GM12878 (cell line): ENCODE measurements at regions not wholly inside any gene's neighbourhood (a gene's known extent, or its start where the extent isn't known, plus 50 kb on each side); places are given as distances from the start of the nearest gene placed in this dataset.

Source experiments
- ATAC-seq: fragments of 200-7000 bp; cut with Tn5 transposase; 3 replicates; pipeline ENCODE4 v1.9.1; 2020; ENCODE audit warnings: mild to moderate bottlenecking, moderate library complexity
- BruUV-seq: library from RNA; stranded (reverse); fragments of 400-500 nt; replicated peaks from 2 replicates; lab custom pipeline; 2021; lab: Mats Ljungman, UMichigan
- CTCF ChIA-PET: fragments of 300-600 bp; sonication (Branson Sonifier 250); formaldehyde crosslinking; extraction: SDS; loops from one replicate; lab custom pipeline; 2021; ENCODE audit warnings: inconsistent platforms; lab: Yijun Ruan, JAX
- POLR2A ChIA-PET: fragments of 350-600 bp; formaldehyde crosslinking; extraction: SDS; loops from one replicate; lab custom pipeline; 2021; ENCODE audit warnings: inconsistent platforms; lab: Charles Lee
- RAD21 ChIA-PET: fragments of 300-600 bp; sonication (Branson Sonifier 250); formaldehyde crosslinking; loops from one replicate; lab custom pipeline; 2023; ENCODE audit warnings: antibody characterized with exemption; ENCODE audit not compliant: unreplicated experiment; lab: Charles Lee
- SMC1A ChIA-PET: fragments of 300-600 bp; sonication (Branson Sonifier 250); formaldehyde crosslinking; loops from one replicate; lab custom pipeline; 2023; ENCODE audit not compliant: unreplicated experiment, uncharacterized antibody; lab: Charles Lee
- DNase-seq: peaks from one replicate; pipeline ENCODE4 v3.0.0-alpha.2; 2011; ENCODE audit warnings: low read depth, low spot score
- FAIRE-seq: peaks from 3 replicates; lab custom pipeline; 2011; peaks lifted over from hg19 to GRCh38; lab: Jason Lieb, UNC
- H2AFZ ChIP-seq: 2 replicates; pipeline ENCODE4 v1.6.0; 2011; ENCODE audit warnings: low read depth, low read length, control low read depth; ENCODE audit not compliant: control insufficient read depth
- H3K27ac ChIP-seq: 2 replicates; pipeline ENCODE4 v1.5.1; 2011; ENCODE audit warnings: control low read depth; ENCODE audit not compliant: control insufficient read depth, insufficient read depth
- H3K27me3 ChIP-seq, 2 experiments: replicated peaks in 1 of 2; 2 replicates each; pipeline versions ENCODE4 v1.6.0 to v1.6.1; 2011; ENCODE audit warnings: low read length in 1 of 2; ENCODE audit not compliant: control insufficient read depth in 2 of 2, insufficient read depth in 2 of 2
- H3K36me3 ChIP-seq, 2 experiments: 2 replicates each; pipeline ENCODE4 v1.5.1; 2011; ENCODE audit warnings: low read length in 1 of 2; ENCODE audit not compliant: control insufficient read depth in 2 of 2, insufficient read depth in 2 of 2
- H3K4me1 ChIP-seq: 2 replicates; pipeline ENCODE4 v1.6.1; 2011; ENCODE audit warnings: mild to moderate bottlenecking, low read length, moderate library complexity, mixed read lengths; ENCODE audit not compliant: control insufficient read depth, insufficient read depth
- H3K4me2 ChIP-seq: 2 replicates; pipeline ENCODE4 v1.6.0; 2011; ENCODE audit warnings: control low read depth; ENCODE audit not compliant: control insufficient read depth, insufficient read depth
- H3K4me3 ChIP-seq: fragments of 200-600 bp; sonication (generic); 2 replicates; pipeline ENCODE4 v1.5.1; 2016
- H3K79me2 ChIP-seq: 2 replicates; pipeline ENCODE4 v1.6.0; 2011; ENCODE audit warnings: low read length; ENCODE audit not compliant: control insufficient read depth, insufficient read depth
- H3K9ac ChIP-seq: 2 replicates; pipeline ENCODE4 v1.8.0; 2011; ENCODE audit warnings: low read length, control low read depth, mixed read lengths; ENCODE audit not compliant: control insufficient read depth, insufficient read depth
- H3K9me3 ChIP-seq: replicated peaks from 3 replicates; pipeline ENCODE4 v1.5.1; 2011; ENCODE audit warnings: mild to moderate bottlenecking, low read length; ENCODE audit not compliant: control insufficient read depth, insufficient read depth
- H4K20me1 ChIP-seq: 2 replicates; pipeline ENCODE4 v1.6.0; 2011; ENCODE audit not compliant: control insufficient read depth, insufficient read depth
- BACH1 ChIP-seq: fragments of 450-650 bp; IDR thresholded peaks from 2 replicates; pipeline ENCODE4 v1.6.1; 2017; ENCODE audit warnings: mild to moderate bottlenecking, borderline replicate concordance
- CBX5 ChIP-seq: sonication (generic); IDR thresholded peaks from 2 replicates; pipeline ENCODE4 v1.6.1; 2016; ENCODE audit warnings: low read depth, moderate library complexity, mild to moderate bottlenecking, inconsistent platforms
- CHD4 ChIP-seq: fragments of 200-600 bp; sonication (generic); IDR thresholded peaks from 2 replicates; pipeline ENCODE4 v1.6.1; 2016; ENCODE audit warnings: mild to moderate bottlenecking
- CTCF ChIP-seq, 3 experiments: IDR thresholded peaks in 2 of 3; conservative IDR thresholded peaks in 1 of 3; 2 replicates each; pipeline ENCODE4 v1.5.1; 2011; ENCODE audit warnings: low read depth in 3 of 3, low read length in 3 of 3, mild to moderate bottlenecking in 3 of 3, control low read depth in 2 of 3, moderate library complexity in 2 of 3, inconsistent platforms in 1 of 3, mixed read lengths in 1 of 3; ENCODE audit not compliant: control insufficient read depth in 2 of 3, insufficient read depth in 1 of 3; ENCODE audit errors: extremely low read depth in 1 of 3
- FOS ChIP-seq: IDR thresholded peaks from 3 replicates; pipeline ENCODE4 v1.6.1; 2011; ENCODE audit warnings: borderline replicate concordance; ENCODE audit not compliant: insufficient read length; ENCODE audit errors: extremely low read depth
- NRF1 ChIP-seq: conservative IDR thresholded peaks from 2 replicates; pipeline ENCODE4 v1.6.1; 2011; ENCODE audit warnings: mild to moderate bottlenecking, low read depth, low read length, improper control_type of control experiment
- SPI1 ChIP-seq: IDR thresholded peaks from 2 replicates; pipeline ENCODE4 v1.6.1; 2011; ENCODE audit warnings: low read depth, mild to moderate bottlenecking, low read length, moderate library complexity, borderline replicate concordance; ENCODE audit not compliant: insufficient read depth
- TCF7 ChIP-seq: IDR thresholded peaks from 2 replicates; pipeline ENCODE4 v1.6.1; 2014; ENCODE audit warnings: antibody characterized with exemption, borderline replicate concordance
- ZNF217 ChIP-seq: fragments of 450-650 bp; IDR thresholded peaks from 2 replicates; pipeline ENCODE4 v1.6.1; 2017; ENCODE audit warnings: antibody characterized with exemption, mild to moderate bottlenecking
- WGBS: methylation state at CpG from one replicate; pipeline ENCODE4 v1.1.6; 2016; ENCODE audit warnings: low lambda C conversion rate; ENCODE audit not compliant: insufficient replicate concordance, insufficient coverage; ENCODE audit errors: missing lambda C conversion rate; 5-methylcytosine and 5-hydroxymethylcytosine counted together
- in situ Hi-C: fragments of 300-500 bp; cut with MboI; formaldehyde crosslinking; loops from 9 replicates; pipeline ENCODE4 v1.14.3; 2018; ENCODE audit warnings: mixed read lengths
- intact Hi-C: fragments of 100-400 bp; cut with micrococcal nuclease; formaldehyde crosslinking; loops from one replicate; pipeline ENCODE4 v1.14.2; 2022; ENCODE audit not compliant: unreplicated experiment

GRCh38 chr12:73833746-73834145, 703.9 kb upstream of the ATXN7L3B start (continued):
- TF ChIP-seq CTCF (IDR thresholded peaks at IDR 0.05 in 2 of 3, conservative IDR thresholded peaks at IDR 0.05 in 1 of 3; ENCODE audit: control insufficient read depth in 2 of 3, extremely low read depth in 1 of 3, insufficient read depth in 1 of 3, low read depth in 3 of 3, low read length in 3 of 3) (no peak), BACH1 (no peak), CHD4 (no peak), FOS (no peak), SPI1 (no peak)

- no peaks in the 10 kb centered on the region for H4K20me1 ChIP-seq
- ATAC-seq: no peak
- in situ Hi-C loops (no loop called here), intact Hi-C loops (no loop called here)
- WGBS: 0% methylated on average over 2 of the region's 2 CpGs
- no peaks in the 10 kb centered on the region for H3K9me3 ChIP-seq
- no peak for FAIRE-seq
- RAD21 ChIA-PET: no interaction called here
- no TSS peak for BruUV-seq
- SMC1A ChIA-PET: no interaction called here
- H3K79me2 ChIP-seq: no peaks in the 10 kb centered on the region
- CTCF ChIA-PET: no interaction called here
- POLR2A ChIA-PET: no interaction called here
- no peak for DNase-seq
- H3K4me1 ChIP-seq: no peaks in the 10 kb centered on the region
- TF ChIP-seq NRF1: no peak
- no peak for TF ChIP-seq ZNF217
- no peak for TF ChIP-seq CBX5
- no peak for TF ChIP-seq TCF7
- no peak overlapping the region for H2AFZ ChIP-seq
- no peak overlapping the region for H3K4me2 ChIP-seq
- H3K4me3 ChIP-seq: no peak overlapping the region
- H3K36me3 ChIP-seq: no peaks in the 10 kb centered on the region
- H3K27me3 ChIP-seq: no peaks in the 10 kb centered on the region
- H3K9ac ChIP-seq: no peak overlapping the region
- H3K27ac ChIP-seq: no peak overlapping the region
Measured at GRCh38 chr12:73841963-73842362, 695.7 kb upstream of the ATXN7L3B start.
